Astrocyte (in vitro differentiated cells and primary cell): ENCODE measurements at regions not wholly inside any gene's neighbourhood (a gene's known extent, or its start where the extent isn't known, plus 50 kb on each side); places are given as distances from the start of the nearest gene placed in this dataset.

Experiments used
- DNase-seq: peaks from one replicate; pipeline ENCODE4 v3.0.0-alpha.2; 2010; ENCODE audit warnings: low read depth
- FAIRE-seq: peaks from 2 replicates; lab custom pipeline; 2011; peaks lifted over from hg19 to GRCh38; lab: Jason Lieb, UNC
- H2AFZ ChIP-seq: 2 replicates; pipeline ENCODE4 v1.6.0; 2012; ENCODE audit warnings: low read depth, low read length, inconsistent platforms
- H3K27ac ChIP-seq: 2 replicates; pipeline ENCODE4 v1.5.1; 2011; ENCODE audit warnings: low read depth, low read length, inconsistent platforms
- H3K27me3 ChIP-seq: 2 replicates; pipeline ENCODE4 v1.6.0; 2011; ENCODE audit warnings: low read length, inconsistent platforms; ENCODE audit not compliant: insufficient read depth
- H3K36me3 ChIP-seq: 2 replicates; pipeline ENCODE4 v1.5.1; 2011; ENCODE audit warnings: low read length, inconsistent platforms; ENCODE audit not compliant: insufficient read depth
- H3K4me1 ChIP-seq: 2 replicates; pipeline ENCODE4 v1.5.1; 2011; ENCODE audit warnings: low read length, inconsistent platforms; ENCODE audit not compliant: insufficient read depth
- H3K4me2 ChIP-seq: 2 replicates; pipeline ENCODE4 v1.6.0; 2012; ENCODE audit warnings: low read length, inconsistent platforms
- H3K4me3 ChIP-seq: 2 replicates; pipeline ENCODE4 v1.5.1; 2011; ENCODE audit warnings: low read depth, mild to moderate bottlenecking, low read length, inconsistent platforms; ENCODE audit not compliant: insufficient read depth
- H3K79me2 ChIP-seq: 2 replicates; pipeline ENCODE4 v1.6.0; 2012; ENCODE audit warnings: mild to moderate bottlenecking, low read length, inconsistent platforms; ENCODE audit not compliant: insufficient read depth
- H3K9ac ChIP-seq: 2 replicates; pipeline ENCODE4 v1.6.0; 2012; ENCODE audit warnings: mild to moderate bottlenecking, low read length, inconsistent platforms
- H3K9me3 ChIP-seq: 2 replicates; pipeline ENCODE4 v1.5.1; 2012; ENCODE audit warnings: low read depth, mild to moderate bottlenecking, low read length, inconsistent platforms; ENCODE audit not compliant: insufficient read depth
- H4K20me1 ChIP-seq: 2 replicates; pipeline ENCODE4 v1.6.0; 2012; ENCODE audit warnings: low read length, inconsistent platforms; ENCODE audit not compliant: insufficient read depth
- H3K27ac Mint-ChIP-seq: one replicate; pipeline ENCODE4 v1.8.0; 2021; ENCODE audit warnings: mild to moderate bottlenecking, mixed read lengths; ENCODE audit not compliant: unreplicated experiment
- H3K27me3 Mint-ChIP-seq: one replicate; pipeline ENCODE4 v1.8.0; 2021; ENCODE audit warnings: low read depth, mixed read lengths; ENCODE audit not compliant: unreplicated experiment
- H3K36me3 Mint-ChIP-seq: one replicate; pipeline ENCODE4 v1.8.0; 2021; ENCODE audit warnings: low read depth, mixed read lengths; ENCODE audit not compliant: unreplicated experiment
- H3K4me1 Mint-ChIP-seq: one replicate; pipeline ENCODE4 v1.8.0; 2021; ENCODE audit warnings: low read depth, mixed read lengths; ENCODE audit not compliant: unreplicated experiment
- H3K4me3 Mint-ChIP-seq: one replicate; pipeline ENCODE4 v1.8.0; 2021; ENCODE audit warnings: mild to moderate bottlenecking, moderate library complexity, mixed read lengths; ENCODE audit not compliant: unreplicated experiment
- H3K9me3 Mint-ChIP-seq: one replicate; pipeline ENCODE4 v1.8.0; 2021; ENCODE audit warnings: mild to moderate bottlenecking, mixed read lengths; ENCODE audit not compliant: unreplicated experiment
- EZH2 ChIP-seq: IDR thresholded peaks from 2 replicates; pipeline ENCODE4 v1.6.1; 2012; ENCODE audit warnings: mild to moderate bottlenecking, low read length, inconsistent platforms; ENCODE audit not compliant: insufficient read depth
- TF ChIP-seq, protein P1 (sequence below): IDR thresholded peaks from 2 replicates; pipeline ENCODE4 v1.5.1; 2011; ENCODE audit warnings: low read depth, mild to moderate bottlenecking, inconsistent platforms, low read length, moderate library complexity; ENCODE audit not compliant: insufficient read depth

DNA sequence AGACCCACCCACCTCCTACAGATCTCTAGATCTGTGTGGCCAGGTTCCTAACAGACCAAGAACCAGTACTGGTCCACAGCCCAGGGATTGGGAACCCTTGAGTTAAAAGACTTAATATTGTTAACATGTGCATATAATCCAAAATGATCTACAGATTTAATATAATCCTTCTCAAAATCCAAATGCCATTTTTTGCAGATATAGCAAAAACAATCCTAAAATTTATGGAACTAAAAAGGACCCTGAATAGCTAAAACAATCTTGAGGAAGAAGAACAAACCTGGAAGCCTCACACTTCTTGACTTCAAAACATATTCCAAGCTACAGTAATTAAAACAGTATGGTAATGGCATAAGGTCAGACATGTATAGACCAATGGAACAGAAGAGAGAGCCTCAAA lies 206.9 kb upstream of the SIX2 start:
- H3K27me3 Mint-ChIP-seq = peaks cover 10% of the 10 kb centered on the region
- no peak for FAIRE-seq
- Histone ChIP-seq H3K4me3 (no peak overlapping the region), H3K4me1 (no peaks in the 10 kb centered on the region), H4K20me1 (no peaks in the 10 kb centered on the region), H3K27me3 (peaks cover 3% of the 10 kb centered on the region), H3K9me3 (no peaks in the 10 kb centered on the region), H3K27ac (no peak overlapping the region), H3K79me2 (no peaks in the 10 kb centered on the region), H3K9ac (no peak overlapping the region), H3K36me3 (no peaks in the 10 kb centered on the region), H3K4me2 (no peak overlapping the region), H2AFZ (no peak overlapping the region)
- no peaks in the 10 kb centered on the region for H3K4me1 Mint-ChIP-seq
- no peak overlapping the region for H3K27ac Mint-ChIP-seq
- no peak for DNase-seq
- H3K9me3 Mint-ChIP-seq = no peaks in the 10 kb centered on the region
- H3K36me3 Mint-ChIP-seq = no peaks in the 10 kb centered on the region
- TF ChIP-seq, protein P1, sequence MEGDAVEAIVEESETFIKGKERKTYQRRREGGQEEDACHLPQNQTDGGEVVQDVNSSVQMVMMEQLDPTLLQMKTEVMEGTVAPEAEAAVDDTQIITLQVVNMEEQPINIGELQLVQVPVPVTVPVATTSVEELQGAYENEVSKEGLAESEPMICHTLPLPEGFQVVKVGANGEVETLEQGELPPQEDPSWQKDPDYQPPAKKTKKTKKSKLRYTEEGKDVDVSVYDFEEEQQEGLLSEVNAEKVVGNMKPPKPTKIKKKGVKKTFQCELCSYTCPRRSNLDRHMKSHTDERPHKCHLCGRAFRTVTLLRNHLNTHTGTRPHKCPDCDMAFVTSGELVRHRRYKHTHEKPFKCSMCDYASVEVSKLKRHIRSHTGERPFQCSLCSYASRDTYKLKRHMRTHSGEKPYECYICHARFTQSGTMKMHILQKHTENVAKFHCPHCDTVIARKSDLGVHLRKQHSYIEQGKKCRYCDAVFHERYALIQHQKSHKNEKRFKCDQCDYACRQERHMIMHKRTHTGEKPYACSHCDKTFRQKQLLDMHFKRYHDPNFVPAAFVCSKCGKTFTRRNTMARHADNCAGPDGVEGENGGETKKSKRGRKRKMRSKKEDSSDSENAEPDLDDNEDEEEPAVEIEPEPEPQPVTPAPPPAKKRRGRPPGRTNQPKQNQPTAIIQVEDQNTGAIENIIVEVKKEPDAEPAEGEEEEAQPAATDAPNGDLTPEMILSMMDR = no peak
- no peak for TF ChIP-seq EZH2
- no peak overlapping the region for H3K4me3 Mint-ChIP-seq

DNA sequence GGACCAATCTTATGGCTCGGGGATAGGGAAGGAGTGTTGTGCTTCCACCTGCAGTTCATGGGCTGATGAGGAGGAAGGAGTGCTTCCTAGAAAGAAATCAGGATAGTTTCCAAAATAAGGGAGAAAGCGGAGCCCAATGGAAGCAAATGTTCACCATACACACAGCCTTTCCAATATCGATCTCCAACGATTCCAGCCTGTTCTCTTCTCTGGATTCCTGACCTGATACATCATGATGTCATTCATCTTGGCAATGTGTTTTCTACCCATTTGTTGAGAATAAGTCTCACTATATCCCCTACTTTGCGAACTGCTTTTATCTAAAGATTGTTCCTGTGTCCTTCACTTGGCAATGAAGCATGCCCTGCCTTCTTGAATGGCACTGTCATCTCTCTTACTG lies 205.3 kb upstream of the SIX2 start:
- Histone ChIP-seq H2AFZ (no peak overlapping the region), H3K4me2 (no peak overlapping the region), H3K4me3 (no peak overlapping the region), H3K36me3 (no peaks in the 10 kb centered on the region), H3K4me1 (no peaks in the 10 kb centered on the region), H4K20me1 (no peaks in the 10 kb centered on the region), H3K9ac (no peak overlapping the region), H3K9me3 (no peaks in the 10 kb centered on the region), H3K27me3 (peaks cover 5% of the 10 kb centered on the region), H3K27ac (no peak overlapping the region), H3K79me2 (no peaks in the 10 kb centered on the region)
- no peak overlapping the region for H3K27ac Mint-ChIP-seq
- H3K27me3 Mint-ChIP-seq = peaks cover 6% of the 10 kb centered on the region
- no peaks in the 10 kb centered on the region for H3K4me1 Mint-ChIP-seq
- no peak overlapping the region for H3K4me3 Mint-ChIP-seq
- H3K9me3 Mint-ChIP-seq = no peaks in the 10 kb centered on the region
- no peak for FAIRE-seq
- H3K36me3 Mint-ChIP-seq = no peaks in the 10 kb centered on the region
- no peak for DNase-seq
- no peak for TF ChIP-seq EZH2
- TF ChIP-seq, protein P1 = no peak

DNA sequence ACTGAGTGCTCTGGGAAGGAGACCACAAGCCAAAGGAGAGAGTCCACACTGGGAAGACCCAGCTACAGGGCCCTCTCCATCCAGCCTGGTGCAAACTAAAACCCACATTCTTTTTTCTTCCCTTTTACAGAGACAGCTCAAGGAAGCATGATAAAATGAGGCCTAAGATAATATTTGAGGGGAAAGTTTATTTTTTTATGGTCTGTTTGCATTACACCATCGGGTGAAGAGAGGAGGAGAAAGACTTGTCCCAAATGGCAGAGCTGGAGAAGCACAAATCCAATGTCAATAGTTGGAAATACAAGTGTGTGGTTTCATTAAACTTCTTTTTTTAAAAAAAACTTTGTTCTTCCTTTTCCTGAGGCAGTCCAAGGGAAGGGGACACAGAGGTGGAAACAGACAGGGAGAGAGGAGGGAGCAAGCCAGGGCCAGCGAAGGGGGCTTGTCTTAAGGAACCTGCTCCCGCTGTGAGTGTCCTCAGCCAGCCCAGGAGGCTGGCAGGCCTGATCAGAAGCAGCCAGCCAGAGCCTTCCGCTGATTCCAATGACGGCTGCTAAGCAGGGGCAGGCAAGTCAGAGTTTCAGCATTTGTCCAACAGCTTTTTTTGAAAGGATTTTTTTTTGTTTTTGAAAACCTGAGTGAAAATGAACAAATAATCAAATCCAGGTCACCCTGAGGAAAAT lies 203.8 kb upstream of the SIX2 start:
- Mint-ChIP-seq H3K27me3 (peaks cover 9% of the 10 kb centered on the region), H3K27ac (no peak overlapping the region), H3K4me3 (no peak overlapping the region), H3K9me3 (no peaks in the 10 kb centered on the region), H3K4me1 (no peaks in the 10 kb centered on the region), H3K36me3 (no peaks in the 10 kb centered on the region)
- H3K36me3 ChIP-seq = no peaks in the 10 kb centered on the region
- H3K9ac ChIP-seq = no peak overlapping the region
- FAIRE-seq = no peak
- TF ChIP-seq, protein P1 = no peak
- no peak for TF ChIP-seq EZH2
- H3K4me3 ChIP-seq = no peak overlapping the region
- H4K20me1 ChIP-seq = no peaks in the 10 kb centered on the region
- peaks cover 5% of the 10 kb centered on the region for H3K27me3 ChIP-seq
- no peaks in the 10 kb centered on the region for H3K9me3 ChIP-seq
- H2AFZ ChIP-seq = no peak overlapping the region
- no peak overlapping the region for H3K4me2 ChIP-seq
- H3K27ac ChIP-seq = no peak overlapping the region
- no peaks in the 10 kb centered on the region for H3K79me2 ChIP-seq
- H3K4me1 ChIP-seq = no peaks in the 10 kb centered on the region
- DNase-seq = no peak
